Neural cell (in vitro differentiated cells): ENCODE measurements at regions not wholly inside any gene's neighbourhood (a gene's known extent, or its start where the extent isn't known, plus 50 kb on each side); places are given as distances from the start of the nearest gene placed in this dataset.

ENCODE experiments used
- H2AFZ ChIP-seq: fragments of 200-600, 300-800 bp; sonication (generic), shearing (Covaris generic); 2 replicates; pipeline ENCODE4 v1.6.0; 2014; ENCODE audit warnings: low read depth, mild to moderate bottlenecking, antibody characterized with exemption, low read length, moderate library complexity
- H3F3A ChIP-seq: fragments of 200-600 bp; shearing (Covaris generic); 2 replicates; pipeline ENCODE4 v1.6.1; 2016; ENCODE audit warnings: mild to moderate bottlenecking, moderate library complexity, mixed read lengths, antibody characterized with exemption, low read length; ENCODE audit not compliant: insufficient read depth, poor library complexity, severe bottlenecking
- H3K27ac ChIP-seq: fragments of 200-600, 300-800 bp; sonication (generic), shearing (Covaris generic); 2 replicates; pipeline ENCODE4 v1.5.1; 2014; ENCODE audit warnings: mild to moderate bottlenecking, low read length, moderate library complexity
- H3K27me3 ChIP-seq: fragments of 300-800, 200-600 bp; sonication (generic), shearing (Covaris generic); 2 replicates; pipeline ENCODE4 v1.6.0; 2014; ENCODE audit warnings: mild to moderate bottlenecking, low read depth, low read length, moderate library complexity; ENCODE audit not compliant: insufficient read depth
- H3K36me3 ChIP-seq: fragments of 300-800, 200-600 bp; sonication (generic), shearing (Covaris generic); 2 replicates; pipeline ENCODE4 v1.5.1; 2014; ENCODE audit warnings: mild to moderate bottlenecking, antibody characterized with exemption, low read length, moderate library complexity; ENCODE audit not compliant: insufficient read depth
- H3K4me2 ChIP-seq: fragments of 300-800, 200-600 bp; sonication (generic), shearing (Covaris generic); 2 replicates; pipeline ENCODE4 v1.6.0; 2014; ENCODE audit warnings: mild to moderate bottlenecking, low read length
- H3K4me3 ChIP-seq: fragments of 300-800, 200-600 bp; sonication (generic), shearing (Covaris generic); 2 replicates; pipeline ENCODE4 v1.5.1; 2014; ENCODE audit warnings: mild to moderate bottlenecking, low read length, moderate library complexity
- H3K79me2 ChIP-seq: fragments of 200-600 bp; shearing (Covaris generic); replicated peaks from 2 replicates; pipeline ENCODE4 v1.6.0; 2014; ENCODE audit warnings: mild to moderate bottlenecking, low read length, moderate library complexity; ENCODE audit not compliant: insufficient read depth
- H3K9ac ChIP-seq: fragments of 300-800, 200-600 bp; sonication (generic), shearing (Covaris generic); 2 replicates; pipeline ENCODE4 v1.6.1; 2016; ENCODE audit warnings: mild to moderate bottlenecking, low read length, mixed read lengths
- H3K9me2 ChIP-seq: fragments of 200-600 bp; shearing (Covaris generic); 2 replicates; pipeline ENCODE4 v1.6.1; 2016; ENCODE audit warnings: mild to moderate bottlenecking, low read length, mixed read lengths; ENCODE audit not compliant: insufficient read depth
- H3K9me3 ChIP-seq: fragments of 200-600, 300-800 bp; sonication (generic), shearing (Covaris generic); 2 replicates; pipeline ENCODE4 v1.6.1; 2016; ENCODE audit warnings: mild to moderate bottlenecking, mixed run types, low read length, moderate library complexity, mixed read lengths
- H4K20me1 ChIP-seq: fragments of 200-600 bp; shearing (Covaris generic); 2 replicates; pipeline ENCODE4 v1.6.1; 2016; ENCODE audit warnings: mild to moderate bottlenecking, mixed run types; ENCODE audit not compliant: insufficient read depth
- CTCF ChIP-seq: fragments of 450-650 bp; IDR thresholded peaks from 2 replicates; pipeline ENCODE4 v1.5.1; 2014; ENCODE audit warnings: antibody characterized with exemption, mild to moderate bottlenecking, moderate library complexity; ENCODE audit not compliant: poor library complexity, severe bottlenecking
- EP300 ChIP-seq: fragments of 450-650 bp; conservative IDR thresholded peaks from 2 replicates; pipeline ENCODE4 v1.6.1; 2014; ENCODE audit warnings: antibody characterized with exemption, mild to moderate bottlenecking, moderate library complexity; ENCODE audit not compliant: poor library complexity, severe bottlenecking
- EZH2 ChIP-seq: fragments of 200-600, 300-800 bp; shearing (Covaris generic), sonication (generic); IDR thresholded peaks from 2 replicates; pipeline ENCODE4 v1.6.1; 2014; ENCODE audit warnings: antibody characterized with exemption, low read length, borderline replicate concordance, mild to moderate bottlenecking; ENCODE audit not compliant: insufficient read depth, poor library complexity, severe bottlenecking
- MXI1 ChIP-seq: fragments of 450-650 bp; conservative IDR thresholded peaks from 2 replicates; pipeline ENCODE4 v1.6.1; 2014; ENCODE audit warnings: antibody characterized with exemption, mild to moderate bottlenecking; ENCODE audit not compliant: poor library complexity, severe bottlenecking
- POLR2AphosphoS5 ChIP-seq: IDR thresholded peaks from 2 replicates; pipeline ENCODE4 v1.6.1; 2012
- RAD21 ChIP-seq: fragments of 450-650 bp; conservative IDR thresholded peaks from 2 replicates; pipeline ENCODE4 v1.6.1; 2014; ENCODE audit warnings: antibody characterized with exemption, mild to moderate bottlenecking, moderate library complexity
- REST ChIP-seq: IDR thresholded peaks from 2 replicates; pipeline ENCODE4 v1.6.1; 2012; ENCODE audit warnings: borderline replicate concordance
- SMC3 ChIP-seq: fragments of 450-650 bp; conservative IDR thresholded peaks from 2 replicates; pipeline ENCODE4 v1.6.1; 2014; ENCODE audit warnings: antibody characterized with exemption, mild to moderate bottlenecking, moderate library complexity; ENCODE audit not compliant: poor library complexity
- TAF1 ChIP-seq: IDR thresholded peaks from 2 replicates; pipeline ENCODE4 v1.6.1; 2012; ENCODE audit warnings: low read depth

GRCh38 chr4:159432436-159432835 is 329.6 kb downstream of the RAPGEF2 start:
- H3K27me3 ChIP-seq: no peaks in the 10 kb centered on the region
- TF ChIP-seq EZH2: no peak
- no peak for TF ChIP-seq MXI1
- no peak for TF ChIP-seq REST
- no peak for TF ChIP-seq TAF1
- no peak for TF ChIP-seq POLR2AphosphoS5
- TF ChIP-seq SMC3: no peak
- TF ChIP-seq RAD21: no peak
- TF ChIP-seq CTCF: no peak
- TF ChIP-seq EP300: no peak
- no peak overlapping the region for H3K27ac ChIP-seq
- no peaks in the 10 kb centered on the region for H4K20me1 ChIP-seq
- no peak overlapping the region for H3K4me3 ChIP-seq
- H3F3A ChIP-seq: no peaks in the 10 kb centered on the region
- no peaks in the 10 kb centered on the region for H3K9me2 ChIP-seq
- H3K36me3 ChIP-seq: no peaks in the 10 kb centered on the region
- no peaks in the 10 kb centered on the region for H3K79me2 ChIP-seq
- no peak overlapping the region for H3K9ac ChIP-seq
- H3K4me2 ChIP-seq: no peak overlapping the region
- H3K9me3 ChIP-seq: no peaks in the 10 kb centered on the region
- H2AFZ ChIP-seq: no peak overlapping the region

- Histone ChIP-seq H3F3A (no peaks in the 10 kb centered on the region), H3K27ac (no peak overlapping the region), H3K4me2 (no peak overlapping the region), H3K36me3 (no peaks in the 10 kb centered on the region), H2AFZ (no peak overlapping the region), H3K27me3 (no peaks in the 10 kb centered on the region), H3K9me3 (no peaks in the 10 kb centered on the region), H3K4me3 (no peak overlapping the region), H4K20me1 (no peaks in the 10 kb centered on the region), H3K9me2 (no peaks in the 10 kb centered on the region), H3K79me2 (no peaks in the 10 kb centered on the region), H3K9ac (no peak overlapping the region)
- TF ChIP-seq POLR2AphosphoS5 (no peak), RAD21 (no peak), TAF1 (no peak), MXI1 (no peak), SMC3 (no peak), EZH2 (no peak), CTCF (no peak), REST (no peak), EP300 (no peak)
Measured at GRCh38 chr4:159433337-159433736, 330.5 kb downstream of the RAPGEF2 start.
